CD4-positive, alpha-beta T cell (primary cell): ENCODE measurements at regions not wholly inside any gene's neighbourhood (a gene's known extent, or its start where the extent isn't known, plus 50 kb on each side); places are given as distances from the start of the nearest gene placed in this dataset.

Experiments
- ATAC-seq: fragments of 200-7000 bp; cut with Tn5 transposase; one replicate; pipeline ENCODE4 v1.10.0; 2022; ENCODE audit warnings: mild to moderate bottlenecking; ENCODE audit not compliant: poor library complexity
- CTCF ChIA-PET: fragments of 350-600 bp; sonication (Branson Sonifier 250); formaldehyde crosslinking; loops from one replicate; lab custom pipeline; 2021; ENCODE audit warnings: antibody characterized with exemption, inconsistent platforms; lab: Charles Lee
- POLR2A ChIA-PET: fragments of 350-600 bp; sonication (Branson Sonifier 250); formaldehyde crosslinking; loops from one replicate; lab custom pipeline; 2021; ENCODE audit warnings: antibody characterized with exemption, inconsistent platforms; lab: Charles Lee
- DNase-seq, 14 experiments: peaks; one replicate each; pipeline ENCODE4 v3.0.0-alpha.2; 2013 to 2020; ENCODE audit warnings: mixed read lengths in 2 of 14
- H3K27ac ChIP-seq, 2 donors: one replicate each; pipeline versions ENCODE4 v1.5.1 to v1.7.0; 2013; ENCODE audit warnings: low read length in 2 of 2, low read depth in 1 of 2, mild to moderate bottlenecking in 1 of 2
- H3K27me3 ChIP-seq, 2 experiments: 1 replicate in 1 of 2; 2 replicates in 1 of 2; pipeline versions ENCODE4 v1.6.1 to v1.7.0; 2013; ENCODE audit warnings: low read length in 2 of 2, control low read depth in 1 of 2, mild to moderate bottlenecking in 1 of 2, moderate library complexity in 1 of 2; ENCODE audit not compliant: insufficient read depth in 2 of 2, control insufficient read depth in 1 of 2
- H3K36me3 ChIP-seq: one replicate; pipeline ENCODE4 v1.6.1; 2013; ENCODE audit warnings: low read length, control low read depth; ENCODE audit not compliant: insufficient read depth
- H3K4me1 ChIP-seq: one replicate; pipeline ENCODE4 v1.6.1; 2013; ENCODE audit warnings: low read length, control low read depth; ENCODE audit not compliant: insufficient read depth
- H3K4me3 ChIP-seq: one replicate; pipeline ENCODE4 v1.5.1; 2013; ENCODE audit warnings: mild to moderate bottlenecking, low read length, moderate library complexity
- H3K9me3 ChIP-seq, 2 experiments: 1 replicate in 1 of 2; 2 replicates in 1 of 2; pipeline versions ENCODE4 v1.6.1 to v1.7.0; 2013; ENCODE audit warnings: low read length in 2 of 2, mild to moderate bottlenecking in 2 of 2, control low read depth in 1 of 2, moderate library complexity in 1 of 2; ENCODE audit not compliant: control insufficient read depth in 1 of 2, insufficient read depth in 1 of 2
- H3K27ac Mint-ChIP-seq: one replicate; pipeline ENCODE4 v1.8.0; 2020; ENCODE audit warnings: mixed read lengths
- H3K27me3 Mint-ChIP-seq: one replicate; pipeline ENCODE4 v1.8.0; 2021; ENCODE audit warnings: mixed read lengths
- H3K36me3 Mint-ChIP-seq: one replicate; pipeline ENCODE4 v1.8.0; 2021; ENCODE audit warnings: low read depth, mixed read lengths
- H3K4me1 Mint-ChIP-seq: one replicate; pipeline ENCODE4 v1.8.0; 2021; ENCODE audit warnings: low read depth, mixed read lengths
- H3K4me3 Mint-ChIP-seq: one replicate; pipeline ENCODE4 v1.8.0; 2020; ENCODE audit warnings: mild to moderate bottlenecking, mixed read lengths
- H3K9me3 Mint-ChIP-seq: one replicate; pipeline ENCODE4 v1.8.0; 2020; ENCODE audit warnings: mixed read lengths
- intact Hi-C, 2 experiments: fragments of 100-400 bp; cut with DNase I in 1 of 2; cut with micrococcal nuclease in 1 of 2; formaldehyde crosslinking; loops; one replicate each; pipeline versions ENCODE4 v1.15.1 to v1.9.0; 2023 to 2025; cut with DNase I, micrococcal nuclease
- TF ChIP-seq, protein P1 (sequence below): fragments of 200-600 bp; IDR thresholded peaks from one replicate; pipeline ENCODE4 v1.8.0; 2022; ENCODE audit warnings: antibody characterized with exemption, mild to moderate bottlenecking

DNA sequence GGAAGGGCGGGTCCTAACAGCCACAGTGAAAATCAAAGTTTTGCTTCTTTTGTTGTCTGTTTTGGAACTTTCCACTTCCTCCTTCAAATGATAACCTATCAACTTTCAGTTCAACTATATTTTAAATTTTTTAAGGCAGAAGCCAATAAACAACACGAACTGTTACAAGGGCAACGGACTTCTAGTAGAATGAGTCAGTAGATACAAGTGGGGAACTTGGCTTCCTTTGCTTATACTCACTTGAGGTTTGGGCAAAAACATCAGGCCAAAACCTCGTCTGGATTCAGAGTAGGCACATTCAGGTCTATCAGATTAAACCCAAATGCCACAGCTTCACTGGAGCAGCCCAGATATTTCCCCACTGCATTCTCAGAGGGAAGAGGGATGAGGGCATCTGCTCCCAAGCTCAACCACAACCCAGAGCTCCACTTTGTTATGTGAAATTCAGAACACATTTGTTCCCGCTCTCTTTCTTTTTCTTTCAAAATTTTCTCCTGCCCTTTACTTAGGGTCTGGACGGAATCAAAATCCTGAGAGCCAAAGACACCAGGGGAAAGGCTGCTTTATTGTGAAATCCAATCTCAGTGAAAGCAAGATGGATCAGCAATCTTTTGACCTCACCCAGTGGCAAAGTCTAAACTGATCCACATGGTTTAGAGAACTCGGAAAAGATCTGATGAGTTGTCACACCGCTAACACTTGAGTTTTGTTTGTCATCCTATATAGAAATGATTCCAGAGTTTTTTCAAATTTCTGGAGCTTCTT lies 152.5 kb upstream of the BTG1 start:
- H3K4me1 ChIP-seq: peaks cover 38% of the 10 kb centered on the region
- H3K9me3 ChIP-seq: no peaks in the 10 kb centered on the region
- no peaks in the 10 kb centered on the region for H3K27me3 Mint-ChIP-seq
- ATAC-seq (peak; percentile 94), DNase-seq (peak in 6 of 14 experiments; percentile 2 to 72 (median 52))
- H3K36me3 Mint-ChIP-seq: peaks cover 5% of the 10 kb centered on the region
- CTCF ChIA-PET: interaction anchor here (0.9 to 1.4 kb wide), 2 partner anchors 19 to 62 kb away, joined by 3 read pairs; no protein-coding TSS in a partner anchor
- peaks cover 2% of the 10 kb centered on the region for H3K9me3 Mint-ChIP-seq
- intact Hi-C loops: loop anchor here in 1 of 2 experiments (5.0 kb wide), 1 partner anchor 86 kb away; no protein-coding TSS in a partner anchor
- no peak overlapping the region for H3K4me3 ChIP-seq
- H3K4me3 Mint-ChIP-seq: peak overlapping the region; percentile 23
- H3K27me3 ChIP-seq: no peaks in the 10 kb centered on the region
- no peak overlapping the region for H3K27ac Mint-ChIP-seq
- H3K36me3 ChIP-seq: no peaks in the 10 kb centered on the region
- TF ChIP-seq, protein P1, sequence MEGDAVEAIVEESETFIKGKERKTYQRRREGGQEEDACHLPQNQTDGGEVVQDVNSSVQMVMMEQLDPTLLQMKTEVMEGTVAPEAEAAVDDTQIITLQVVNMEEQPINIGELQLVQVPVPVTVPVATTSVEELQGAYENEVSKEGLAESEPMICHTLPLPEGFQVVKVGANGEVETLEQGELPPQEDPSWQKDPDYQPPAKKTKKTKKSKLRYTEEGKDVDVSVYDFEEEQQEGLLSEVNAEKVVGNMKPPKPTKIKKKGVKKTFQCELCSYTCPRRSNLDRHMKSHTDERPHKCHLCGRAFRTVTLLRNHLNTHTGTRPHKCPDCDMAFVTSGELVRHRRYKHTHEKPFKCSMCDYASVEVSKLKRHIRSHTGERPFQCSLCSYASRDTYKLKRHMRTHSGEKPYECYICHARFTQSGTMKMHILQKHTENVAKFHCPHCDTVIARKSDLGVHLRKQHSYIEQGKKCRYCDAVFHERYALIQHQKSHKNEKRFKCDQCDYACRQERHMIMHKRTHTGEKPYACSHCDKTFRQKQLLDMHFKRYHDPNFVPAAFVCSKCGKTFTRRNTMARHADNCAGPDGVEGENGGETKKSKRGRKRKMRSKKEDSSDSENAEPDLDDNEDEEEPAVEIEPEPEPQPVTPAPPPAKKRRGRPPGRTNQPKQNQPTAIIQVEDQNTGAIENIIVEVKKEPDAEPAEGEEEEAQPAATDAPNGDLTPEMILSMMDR: no peak
- H3K4me1 Mint-ChIP-seq: peaks cover 22% of the 10 kb centered on the region
- peak overlapping the region; percentile 29 to 58 for H3K27ac ChIP-seq
- POLR2A ChIA-PET: interaction anchor here (0.6 to 3.5 kb wide), 11 partner anchors 17 to 271 kb away, joined by 3 to 23 read pairs (median 4); partner anchors contain the start of gene BTG1

DNA sequence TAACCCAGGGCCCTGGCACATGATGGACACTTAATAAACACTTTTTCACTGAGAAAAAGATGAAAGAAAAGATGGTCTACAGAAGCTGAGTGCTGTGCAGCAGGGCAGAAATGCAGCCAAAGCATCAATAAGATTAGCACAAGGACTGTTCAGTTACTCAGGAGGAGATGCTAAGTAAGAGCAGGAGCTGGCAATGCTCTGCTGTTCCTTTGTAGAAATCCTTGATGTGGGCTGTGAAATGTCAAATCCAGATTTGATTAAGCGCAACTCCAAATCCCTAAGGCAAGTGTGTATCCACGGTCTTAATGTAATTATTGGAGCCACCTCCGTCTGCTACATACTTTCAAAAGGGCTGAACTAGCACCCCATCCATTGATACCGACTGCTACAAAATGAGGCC lies 151.8 kb upstream of the BTG1 start:
- Mint-ChIP-seq H3K27ac (no peak overlapping the region), H3K4me3 (peak overlapping the region; percentile 23), H3K9me3 (peaks cover 2% of the 10 kb centered on the region), H3K27me3 (no peaks in the 10 kb centered on the region), H3K36me3 (peaks cover 5% of the 10 kb centered on the region), H3K4me1 (peaks cover 27% of the 10 kb centered on the region)
- POLR2A ChIA-PET: interaction anchor here (0.7 to 3.5 kb wide), 11 partner anchors 10 to 272 kb away, joined by 3 to 23 read pairs (median 3); partner anchors contain the start of gene BTG1
- CTCF ChIA-PET: no interaction called here
- intact Hi-C loops: loop anchor here in 1 of 2 experiments (5.0 kb wide), 1 partner anchor 85 kb away; no protein-coding TSS in a partner anchor
- Histone ChIP-seq H3K9me3 (no peaks in the 10 kb centered on the region), H3K27ac (peak overlapping the region in 1 of 2 donors; percentile 58), H3K27me3 (no peaks in the 10 kb centered on the region), H3K36me3 (no peaks in the 10 kb centered on the region), H3K4me3 (no peak overlapping the region), H3K4me1 (peaks cover 38% of the 10 kb centered on the region)
- DNase-seq (peak in 3 of 14 experiments; percentile 6 to 15 (median 9)), ATAC-seq (peak; percentile 23)
- TF ChIP-seq, protein P1: no peak

DNA sequence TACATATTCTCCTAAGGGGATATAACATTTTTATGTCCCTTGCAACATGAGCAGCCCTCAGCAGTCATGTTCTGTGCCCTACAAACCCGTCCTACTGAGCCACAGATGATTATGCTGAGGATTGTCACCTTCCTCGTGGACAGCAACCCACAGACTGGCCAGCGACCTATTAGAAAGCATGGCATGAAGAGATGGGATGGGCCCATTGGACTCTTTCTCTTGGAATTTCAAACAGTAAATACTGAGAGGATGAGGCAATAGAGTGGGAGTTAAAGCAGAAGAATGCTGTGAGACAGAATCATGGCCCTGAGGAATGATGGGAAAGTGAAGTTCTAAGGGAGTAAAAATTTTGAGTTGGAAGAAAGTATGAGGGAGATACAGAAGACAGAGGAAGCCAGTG lies 149.9 kb upstream of the BTG1 start:
- ATAC-seq: no peak
- Mint-ChIP-seq H3K27ac (peak overlapping the region; percentile 3), H3K27me3 (no peaks in the 10 kb centered on the region), H3K4me1 (peaks cover 39% of the 10 kb centered on the region), H3K36me3 (peaks cover 5% of the 10 kb centered on the region), H3K4me3 (no peak overlapping the region), H3K9me3 (peaks cover 4% of the 10 kb centered on the region)
- TF ChIP-seq, protein P1: no peak
- ChIA-PET POLR2A (interaction anchor here (0.5 kb wide), 1 partner anchor 149 kb away, joined by 4 read pairs; no protein-coding TSS in a partner anchor), CTCF (no interaction called here)
- no peaks in the 10 kb centered on the region for H3K36me3 ChIP-seq
- no peak overlapping the region for H3K27ac ChIP-seq
- H3K27me3 ChIP-seq: no peaks in the 10 kb centered on the region
- H3K9me3 ChIP-seq: no peaks in the 10 kb centered on the region
- peaks cover 38% of the 10 kb centered on the region for H3K4me1 ChIP-seq
- intact Hi-C loops: loop anchor here in 1 of 2 experiments (5.0 kb wide), 1 partner anchor 83 kb away; no protein-coding TSS in a partner anchor
- DNase-seq: no peak
- no peak overlapping the region for H3K4me3 ChIP-seq
